Right forelimb (tissue), 1 donor: ENCODE measurements at regions not wholly inside any gene's neighbourhood (a gene's known extent, or its start where the extent isn't known, plus 50 kb on each side); places are given as distances from the start of the nearest gene placed in this dataset.
"Not testable (repeated sequence)": the region's sequence is repeated elsewhere in the genome, so short reads cannot be mapped to it uniquely, and the experiment has no call there.

Source experiments
- DNase-seq: peaks from one replicate; pipeline ENCODE4 v3.0.0-alpha.2; 2018

- no peak for DNase-seq
Observed at GRCh38 chr16:6709736-6710135, 622.9 kb upstream of the RBFOX1 start.

- DNase-seq, result no peak
Observed at GRCh38 chr16:6708576-6709215, 623.9 kb upstream of the RBFOX1 start.

GRCh38 chr16:6704306-6704930, 628.2 kb upstream of the RBFOX1 start:
- DNase-seq, result no peak

- DNase-seq, result no peak
Observed at GRCh38 chr16:6701096-6701495, 631.5 kb upstream of the RBFOX1 start.

- DNase-seq, result no peak
Observed at GRCh38 chr16:6698548-6698947, 634.1 kb upstream of the RBFOX1 start.

- DNase-seq, result no peak
Observed at GRCh38 chr16:6695666-6696065, 637.0 kb upstream of the RBFOX1 start.

GRCh38 chr16:6694636-6695035, 638.0 kb upstream of the RBFOX1 start:
- DNase-seq, result no peak

- DNase-seq, result not testable (repeated sequence)
Observed at GRCh38 chr16:6693418-6693817, 639.2 kb upstream of the RBFOX1 start.

GRCh38 chr16:6692874-6693273, 639.8 kb upstream of the RBFOX1 start:
- no peak for DNase-seq

- DNase-seq, result no peak
Observed at GRCh38 chr16:6690741-6691140, 641.9 kb upstream of the RBFOX1 start.

- DNase-seq, result no peak
Observed at GRCh38 chr16:6689643-6690042, 643.0 kb upstream of the RBFOX1 start.

GRCh38 chr16:6687593-6687992, 645.1 kb upstream of the RBFOX1 start:
- no peak for DNase-seq

- DNase-seq, result no peak
Observed at GRCh38 chr16:6684076-6684673, 648.5 kb upstream of the RBFOX1 start.

GRCh38 chr16:6682142-6682811, 650.4 kb upstream of the RBFOX1 start:
- no peak for DNase-seq

- DNase-seq, result no peak
Observed at GRCh38 chr16:6678586-6678985, 654.1 kb upstream of the RBFOX1 start.

GRCh38 chr16:6674071-6674470, 658.6 kb upstream of the RBFOX1 start:
- no peak for DNase-seq

GRCh38 chr16:6672507-6672906, 660.1 kb upstream of the RBFOX1 start:
- no peak for DNase-seq

- DNase-seq, result no peak
Observed at GRCh38 chr16:6667393-6667792, 665.3 kb upstream of the RBFOX1 start.

GRCh38 chr16:6665126-6665525, 667.5 kb upstream of the RBFOX1 start:
- no peak for DNase-seq

- DNase-seq, result no peak
Observed at GRCh38 chr16:6663668-6664067, 669.0 kb upstream of the RBFOX1 start.

- DNase-seq, result no peak
Observed at GRCh38 chr16:6656760-6657159, 675.9 kb upstream of the RBFOX1 start.

- DNase-seq, result no peak
Observed at GRCh38 chr16:6646891-6647290, 685.8 kb upstream of the RBFOX1 start.

GRCh38 chr16:6645768-6646568, 686.7 kb upstream of the RBFOX1 start:
- no peak for DNase-seq
